Stimulated activated memory B cell treated with anti-CD40 and anti-IgM and Interleukin-4, amounts not matched to agents 10 μg/mL and 1 μg/mL and 100 μg/mL, for 72 hours (primary cell): ENCODE measurements at regions not wholly inside any gene's neighbourhood (a gene's known extent, or its start where the extent isn't known, plus 50 kb on each side); places are given as distances from the start of the nearest gene placed in this dataset.

Experiments
- ATAC-seq: fragments of 150-1000 bp; cut with Tn5 transposase; 2 replicates; pipeline ENCODE4 v1.10.0; 2021
- H3K27ac Mint-ChIP-seq: one replicate; pipeline ENCODE4 v1.8.0; 2022; ENCODE audit warnings: mild to moderate bottlenecking, mixed read lengths
- H3K27me3 Mint-ChIP-seq: one replicate; pipeline ENCODE4 v1.8.0; 2022; ENCODE audit warnings: mixed read lengths
- H3K36me3 Mint-ChIP-seq: one replicate; pipeline ENCODE4 v1.8.0; 2022; ENCODE audit warnings: mixed read lengths
- H3K4me1 Mint-ChIP-seq: one replicate; pipeline ENCODE4 v1.8.0; 2022; ENCODE audit warnings: mixed read lengths
- H3K4me3 Mint-ChIP-seq: one replicate; pipeline ENCODE4 v1.8.0; 2022; ENCODE audit warnings: mild to moderate bottlenecking, moderate library complexity, mixed read lengths
- H3K9me3 Mint-ChIP-seq: one replicate; pipeline ENCODE4 v1.8.0; 2022; ENCODE audit warnings: mixed read lengths

- Mint-ChIP-seq H3K36me3 (no peaks in the 10 kb centered on the region), H3K4me3 (no peak overlapping the region)
These were observed 88.2 kb upstream of the ABI3BP start for GRCh38 chr3:101081446-101081845.

GRCh38 chr3:101077361-101078011 lies 84.3 kb upstream of the ABI3BP start:
- Mint-ChIP-seq H3K9me3 (no peaks in the 10 kb centered on the region), H3K4me1 (no peaks in the 10 kb centered on the region), H3K36me3 (no peaks in the 10 kb centered on the region), H3K27me3 (peaks cover 10% of the 10 kb centered on the region), H3K4me3 (no peak overlapping the region), H3K27ac (no peak overlapping the region)
- no peak for ATAC-seq

More at GRCh38 chr3:101081446-101081845, 88.2 kb upstream of the ABI3BP start:
- Mint-ChIP-seq H3K9me3 (no peaks in the 10 kb centered on the region), H3K27ac (no peak overlapping the region), H3K27me3 (peaks cover 10% of the 10 kb centered on the region), H3K4me1 (no peaks in the 10 kb centered on the region)
- ATAC-seq: no peak

GRCh38 chr3:101074518-101074917 lies 81.3 kb upstream of the ABI3BP start:
- Mint-ChIP-seq H3K36me3 (no peaks in the 10 kb centered on the region), H3K4me1 (no peaks in the 10 kb centered on the region), H3K27me3 (peaks cover 19% of the 10 kb centered on the region)

GRCh38 chr3:101072300-101072699 lies 79.1 kb upstream of the ABI3BP start:
- no peak overlapping the region for H3K27ac Mint-ChIP-seq
- no peak for ATAC-seq
- no peak overlapping the region for H3K4me3 Mint-ChIP-seq
- no peaks in the 10 kb centered on the region for H3K9me3 Mint-ChIP-seq
- no peaks in the 10 kb centered on the region for H3K36me3 Mint-ChIP-seq
- H3K4me1 Mint-ChIP-seq: no peaks in the 10 kb centered on the region
- peaks cover 9% of the 10 kb centered on the region for H3K27me3 Mint-ChIP-seq

More at GRCh38 chr3:101074518-101074917, 81.3 kb upstream of the ABI3BP start:
- no peak overlapping the region for H3K27ac Mint-ChIP-seq
- H3K9me3 Mint-ChIP-seq: no peaks in the 10 kb centered on the region
- ATAC-seq: no peak
- no peak overlapping the region for H3K4me3 Mint-ChIP-seq

GRCh38 chr3:101070799-101071121 lies 77.5 kb upstream of the ABI3BP start:
- no peaks in the 10 kb centered on the region for H3K4me1 Mint-ChIP-seq

GRCh38 chr3:101069901-101070798 lies 76.9 kb upstream of the ABI3BP start:
- H3K27me3 Mint-ChIP-seq: peaks cover 24% of the 10 kb centered on the region
- H3K36me3 Mint-ChIP-seq: no peaks in the 10 kb centered on the region
- no peak overlapping the region for H3K4me3 Mint-ChIP-seq
- ATAC-seq: peak; percentile 73
- H3K9me3 Mint-ChIP-seq: no peaks in the 10 kb centered on the region
- H3K4me1 Mint-ChIP-seq: no peaks in the 10 kb centered on the region
- H3K27ac Mint-ChIP-seq: no peak overlapping the region

More at GRCh38 chr3:101070799-101071121, 77.5 kb upstream of the ABI3BP start:
- Mint-ChIP-seq H3K4me3 (no peak overlapping the region), H3K27ac (no peak overlapping the region), H3K9me3 (no peaks in the 10 kb centered on the region), H3K27me3 (peaks cover 19% of the 10 kb centered on the region), H3K36me3 (no peaks in the 10 kb centered on the region)
- no peak for ATAC-seq

GRCh38 chr3:101068876-101069606 lies 75.8 kb upstream of the ABI3BP start:
- no peak overlapping the region for H3K27ac Mint-ChIP-seq
- H3K4me3 Mint-ChIP-seq: no peak overlapping the region

GRCh38 chr3:101066711-101067129 lies 73.5 kb upstream of the ABI3BP start:
- ATAC-seq: no peak
- Mint-ChIP-seq H3K4me1 (no peaks in the 10 kb centered on the region), H3K4me3 (no peak overlapping the region), H3K9me3 (no peaks in the 10 kb centered on the region), H3K27ac (no peak overlapping the region), H3K27me3 (peaks cover 24% of the 10 kb centered on the region), H3K36me3 (no peaks in the 10 kb centered on the region)

More at GRCh38 chr3:101068876-101069606, 75.8 kb upstream of the ABI3BP start:
- no peaks in the 10 kb centered on the region for H3K36me3 Mint-ChIP-seq
- H3K9me3 Mint-ChIP-seq: no peaks in the 10 kb centered on the region
- H3K27me3 Mint-ChIP-seq: peaks cover 24% of the 10 kb centered on the region
- ATAC-seq: no peak
- no peaks in the 10 kb centered on the region for H3K4me1 Mint-ChIP-seq

GRCh38 chr3:101065962-101066361 lies 72.7 kb upstream of the ABI3BP start:
- no peaks in the 10 kb centered on the region for H3K9me3 Mint-ChIP-seq
- H3K27ac Mint-ChIP-seq: no peak overlapping the region
- peaks cover 19% of the 10 kb centered on the region for H3K27me3 Mint-ChIP-seq
- ATAC-seq: no peak
- H3K4me3 Mint-ChIP-seq: no peak overlapping the region
- H3K4me1 Mint-ChIP-seq: no peaks in the 10 kb centered on the region
- H3K36me3 Mint-ChIP-seq: no peaks in the 10 kb centered on the region

- H3K27me3 Mint-ChIP-seq: peaks cover 14% of the 10 kb centered on the region
- H3K36me3 Mint-ChIP-seq: no peaks in the 10 kb centered on the region
- H3K4me1 Mint-ChIP-seq: no peaks in the 10 kb centered on the region
- H3K9me3 Mint-ChIP-seq: peaks cover 17% of the 10 kb centered on the region
- H3K27ac Mint-ChIP-seq: no peak overlapping the region
- H3K4me3 Mint-ChIP-seq: no peak overlapping the region
- no peak for ATAC-seq
These were observed 70.2 kb upstream of the ABI3BP start for GRCh38 chr3:101063401-101063800.

- Mint-ChIP-seq H3K9me3 (peaks cover 28% of the 10 kb centered on the region), H3K27me3 (peaks cover 10% of the 10 kb centered on the region), H3K4me1 (no peaks in the 10 kb centered on the region), H3K4me3 (no peak overlapping the region), H3K36me3 (no peaks in the 10 kb centered on the region), H3K27ac (no peak overlapping the region)
- no peak for ATAC-seq
These were observed 68.1 kb upstream of the ABI3BP start for GRCh38 chr3:101061312-101061711.

GRCh38 chr3:101050866-101051265 lies 57.6 kb upstream of the ABI3BP start:
- no peaks in the 10 kb centered on the region for H3K27me3 Mint-ChIP-seq
- H3K4me3 Mint-ChIP-seq: no peak overlapping the region
- no peaks in the 10 kb centered on the region for H3K4me1 Mint-ChIP-seq

GRCh38 chr3:101050046-101050445 lies 56.8 kb upstream of the ABI3BP start:
- Mint-ChIP-seq H3K27ac (no peak overlapping the region), H3K9me3 (peaks cover 5% of the 10 kb centered on the region), H3K4me1 (no peaks in the 10 kb centered on the region)

More at GRCh38 chr3:101050866-101051265, 57.6 kb upstream of the ABI3BP start:
- ATAC-seq: no peak
- H3K9me3 Mint-ChIP-seq: peaks cover 5% of the 10 kb centered on the region
- H3K27ac Mint-ChIP-seq: no peak overlapping the region
- H3K36me3 Mint-ChIP-seq: no peaks in the 10 kb centered on the region

GRCh38 chr3:101049532-101049931 lies 56.3 kb upstream of the ABI3BP start:
- no peak for ATAC-seq
- H3K4me1 Mint-ChIP-seq: no peaks in the 10 kb centered on the region
- H3K27me3 Mint-ChIP-seq: no peaks in the 10 kb centered on the region
- H3K4me3 Mint-ChIP-seq: no peak overlapping the region
- H3K36me3 Mint-ChIP-seq: no peaks in the 10 kb centered on the region
- no peak overlapping the region for H3K27ac Mint-ChIP-seq
- H3K9me3 Mint-ChIP-seq: peaks cover 5% of the 10 kb centered on the region

More at GRCh38 chr3:101050046-101050445, 56.8 kb upstream of the ABI3BP start:
- Mint-ChIP-seq H3K27me3 (no peaks in the 10 kb centered on the region), H3K36me3 (no peaks in the 10 kb centered on the region), H3K4me3 (no peak overlapping the region)
- no peak for ATAC-seq

- Mint-ChIP-seq H3K9me3 (peaks cover 5% of the 10 kb centered on the region), H3K27me3 (no peaks in the 10 kb centered on the region), H3K36me3 (no peaks in the 10 kb centered on the region), H3K4me1 (no peaks in the 10 kb centered on the region), H3K27ac (no peak overlapping the region), H3K4me3 (no peak overlapping the region)
- ATAC-seq: no peak
These were observed 50.5 kb upstream of the ABI3BP start for GRCh38 chr3:101043687-101044078.
